ENCODE measurements at regions not wholly inside any gene's neighbourhood (a gene's known extent, or its start where the extent isn't known, plus 50 kb on each side); places are given as distances from the start of the nearest gene placed in this dataset.

GRCh38 chr12:72219937-72220336 is 52.2 kb upstream of the TRHDE start:
- TF ChIP-seq CTCF (IDR thresholded peaks at IDR 0.05) (no peak), HMGXB4 (CRISPR knock-in tag; IDR thresholded peaks at IDR 0.05) (no peak), ZNF423 (CRISPR knock-in tag; IDR thresholded peaks at IDR 0.05) (no peak), NFYB (CRISPR knock-in tag; conservative IDR thresholded peaks at IDR 0.05; ENCODE audit: low read depth) (no peak), ATF2 (CRISPR knock-in tag; IDR thresholded peaks at IDR 0.05; ENCODE audit: borderline replicate concordance, low read depth) (no peak), MAX (CRISPR knock-in tag; IDR thresholded peaks at IDR 0.05) (no peak), ZNF232 (CRISPR knock-in tag; IDR thresholded peaks at IDR 0.05) (no peak), CREM (CRISPR knock-in tag; IDR thresholded peaks at IDR 0.05) (no peak), ETV6 (CRISPR knock-in tag; IDR thresholded peaks at IDR 0.05) (no peak), ATF3 (CRISPR knock-in tag; conservative IDR thresholded peaks at IDR 0.05) (no peak), E2F4 (CRISPR knock-in tag; IDR thresholded peaks at IDR 0.05; ENCODE audit: borderline replicate concordance, low read depth) (no peak), CREB1 (CRISPR knock-in tag; IDR thresholded peaks at IDR 0.05) (no peak), FOXP1 (CRISPR knock-in tag; IDR thresholded peaks at IDR 0.05; ENCODE audit: borderline replicate concordance) (no peak), E2F5 (CRISPR knock-in tag; IDR thresholded peaks at IDR 0.05) (no peak)

Data from WTC11 (cell line).